Activated CD4-positive, alpha-beta T cell treated with anti-CD3 and anti-CD28 coated beads, Interleukin-2, Interleukin-6, amounts not matched to agents 100 ng/mL and 50 ng/mL, durations not matched to agents 16 hours and 8 hours (primary cell): ENCODE measurements at regions not wholly inside any gene's neighbourhood (a gene's known extent, or its start where the extent isn't known, plus 50 kb on each side); places are given as distances from the start of the nearest gene placed in this dataset.
A peak's percentile ranks its signal among the peaks of the same experiment; 100 is the strongest.
"Not testable (repeated sequence)": the region's sequence is repeated elsewhere in the genome, so short reads cannot be mapped to it uniquely, and the experiment has no call there.

Experiments used
- DNase-seq: peaks from one replicate; pipeline ENCODE4 v3.0.0-alpha.2; 2020

- DNase-seq = no peak
These were observed 782.2 kb upstream of the LCORL start for GRCh38 chr4:18803781-18804180.

DNA sequence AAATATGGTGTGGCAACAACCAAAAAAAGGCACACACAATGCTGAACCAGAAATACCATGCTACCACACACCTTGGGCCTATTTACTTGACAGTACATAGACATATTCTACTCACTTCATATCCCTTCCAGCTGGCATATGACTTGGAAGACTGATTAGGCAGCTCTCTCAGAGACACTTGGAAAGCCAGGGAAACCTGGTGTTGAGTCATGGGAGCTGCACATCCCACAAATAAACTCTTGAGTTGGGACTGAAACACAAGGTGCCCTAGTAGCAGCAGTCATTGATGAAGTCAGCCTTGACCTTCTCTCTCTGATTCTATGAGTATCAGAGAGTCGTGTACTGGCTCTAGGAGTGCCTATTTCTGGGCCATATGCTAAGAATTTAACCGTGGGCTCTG, 776.6 kb upstream of the LCORL start:
- no peak for DNase-seq

DNA sequence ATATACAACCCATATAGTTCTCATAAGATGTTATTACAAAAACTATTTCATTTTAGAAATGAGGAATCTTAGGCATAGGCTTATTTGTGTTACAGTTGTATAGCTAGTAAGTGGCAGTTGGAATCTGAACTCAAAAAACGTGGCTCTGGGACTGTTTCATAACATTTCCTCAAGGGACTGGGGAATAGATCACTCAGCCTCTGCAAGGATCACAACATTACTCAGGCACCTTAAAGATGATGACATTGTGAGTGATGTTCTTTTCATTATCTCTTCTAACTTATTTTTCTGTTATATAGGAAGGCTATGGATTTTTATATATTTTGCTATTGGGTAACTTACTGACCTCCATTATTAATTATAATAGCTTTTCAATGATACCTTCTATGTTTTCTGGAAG, 774.2 kb upstream of the LCORL start:
- no peak for DNase-seq

DNA sequence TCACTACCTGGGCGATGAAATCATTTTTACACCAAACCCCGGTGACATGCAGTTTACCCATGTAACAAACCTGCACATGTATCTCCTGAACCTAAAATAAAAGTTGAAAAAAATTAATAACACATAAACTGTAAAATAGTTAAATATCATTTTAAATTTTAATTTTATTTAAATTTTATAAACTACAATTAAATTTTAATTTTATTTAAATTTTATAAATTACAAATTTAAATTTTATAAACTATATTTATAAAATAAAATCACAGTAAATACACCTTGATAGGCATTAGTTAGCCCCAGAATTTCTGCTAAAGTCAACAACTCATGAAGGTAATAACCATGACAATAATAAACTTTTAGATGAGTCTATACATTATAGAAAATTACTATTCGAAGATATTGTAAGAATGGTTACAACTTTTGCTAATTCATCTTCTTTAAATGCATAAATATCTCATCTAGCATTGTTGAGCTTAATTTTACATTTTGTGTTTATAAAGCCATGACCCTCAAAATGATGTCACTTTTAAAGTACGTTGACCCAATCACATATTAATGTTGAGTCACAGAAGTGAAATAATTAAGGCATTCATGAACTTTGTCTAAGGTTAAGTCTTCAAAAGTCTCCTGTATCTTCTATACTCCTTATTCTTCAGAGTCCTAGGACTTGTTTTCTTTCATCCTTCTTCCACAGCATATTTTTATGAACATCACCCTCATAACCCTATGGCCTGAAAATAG, 755.8 kb upstream of the LCORL start:
- no peak for DNase-seq

- no peak for DNase-seq
These were observed 746.4 kb upstream of the LCORL start for GRCh38 chr4:18767921-18768320.

GRCh38 chr4:18756671-18757070, 735.1 kb upstream of the LCORL start:
- DNase-seq = no peak

DNA sequence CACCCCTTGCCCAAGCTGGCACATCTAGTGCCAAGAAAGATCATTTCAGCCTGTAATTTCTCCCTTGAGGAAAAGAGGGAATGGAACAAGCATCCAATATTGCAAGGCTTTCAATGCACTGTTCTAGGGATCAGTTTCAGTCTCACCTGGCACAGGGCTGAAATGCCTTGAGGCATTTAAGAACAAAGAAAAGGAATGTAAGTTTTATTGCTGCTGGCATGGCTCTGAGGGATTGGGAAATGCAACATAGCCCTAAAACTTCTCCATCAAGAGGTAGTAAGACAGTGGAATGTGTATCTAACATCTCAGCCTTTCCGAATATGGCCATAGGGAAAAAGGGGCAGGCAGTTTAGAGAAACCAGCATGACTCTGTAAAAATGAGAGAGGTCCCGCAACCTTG, 732.6 kb upstream of the LCORL start:
- no peak for DNase-seq

- DNase-seq = no peak
These were observed 729.5 kb upstream of the LCORL start for GRCh38 chr4:18751083-18751482.

- DNase-seq = no peak
These were observed 727.8 kb upstream of the LCORL start for GRCh38 chr4:18749391-18749790.

DNA sequence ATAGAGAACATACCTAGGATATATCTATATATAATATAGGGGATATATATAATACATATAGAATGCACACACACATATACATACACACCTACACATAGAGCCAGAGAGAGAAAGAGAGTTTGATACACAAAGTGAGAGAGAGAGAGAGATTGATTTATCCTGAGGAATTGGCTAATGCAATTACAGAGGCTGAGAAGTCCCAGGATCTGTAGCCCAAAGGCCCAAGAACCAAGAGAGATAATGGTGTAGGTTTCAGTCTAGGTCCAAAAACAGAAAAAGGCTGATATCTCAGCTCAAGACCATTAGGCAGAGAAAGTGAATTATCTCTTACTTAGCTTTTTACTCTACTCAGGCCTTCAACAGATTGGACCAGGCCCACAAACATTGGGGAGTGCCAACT, 715.0 kb upstream of the LCORL start:
- no peak for DNase-seq

- no peak for DNase-seq
These were observed 714.2 kb upstream of the LCORL start for GRCh38 chr4:18735740-18736268.

DNA sequence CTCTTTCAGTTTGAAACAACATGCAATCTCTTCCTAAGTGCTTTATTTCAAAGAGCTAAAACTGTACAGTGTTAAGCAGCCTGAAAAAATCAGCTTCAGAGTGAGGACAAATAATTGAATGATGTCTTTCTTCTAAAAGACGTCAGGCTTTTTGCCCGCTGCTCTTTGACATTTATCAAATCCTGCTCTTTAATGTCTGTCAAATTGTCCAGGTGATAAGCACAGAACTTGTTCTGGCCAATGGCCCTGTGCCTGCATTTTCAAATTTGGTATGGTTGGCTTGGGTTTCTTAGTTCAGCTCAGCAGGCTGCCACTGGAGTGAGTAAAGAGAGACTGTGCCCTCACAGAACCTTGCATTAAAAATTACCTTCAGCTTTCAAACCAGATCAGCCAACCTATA, 712.9 kb upstream of the LCORL start:
- DNase-seq = no peak

DNA sequence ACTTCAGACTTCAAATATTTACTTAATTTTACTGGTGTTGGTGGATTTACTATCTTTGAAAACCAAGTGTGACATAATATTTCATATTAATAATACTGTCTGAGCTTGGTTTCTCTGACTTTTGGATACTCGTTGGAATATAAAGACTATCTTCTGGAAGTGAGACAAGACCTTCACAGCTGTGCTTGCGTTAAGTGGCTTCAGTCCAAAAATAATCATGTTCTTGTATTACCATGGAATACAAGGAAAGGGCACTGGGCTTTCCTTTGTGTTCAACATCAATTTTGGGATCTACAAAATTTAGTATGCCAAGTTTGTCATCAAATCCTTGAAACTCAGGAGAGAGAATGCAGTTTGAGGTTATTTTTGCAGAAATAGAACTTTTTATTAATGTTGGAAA, 712.4 kb upstream of the LCORL start:
- DNase-seq = no peak

GRCh38 chr4:18722748-18723191, 701.2 kb upstream of the LCORL start:
- no peak for DNase-seq

- no peak for DNase-seq
These were observed 676.7 kb upstream of the LCORL start for GRCh38 chr4:18698119-18698883.

DNA sequence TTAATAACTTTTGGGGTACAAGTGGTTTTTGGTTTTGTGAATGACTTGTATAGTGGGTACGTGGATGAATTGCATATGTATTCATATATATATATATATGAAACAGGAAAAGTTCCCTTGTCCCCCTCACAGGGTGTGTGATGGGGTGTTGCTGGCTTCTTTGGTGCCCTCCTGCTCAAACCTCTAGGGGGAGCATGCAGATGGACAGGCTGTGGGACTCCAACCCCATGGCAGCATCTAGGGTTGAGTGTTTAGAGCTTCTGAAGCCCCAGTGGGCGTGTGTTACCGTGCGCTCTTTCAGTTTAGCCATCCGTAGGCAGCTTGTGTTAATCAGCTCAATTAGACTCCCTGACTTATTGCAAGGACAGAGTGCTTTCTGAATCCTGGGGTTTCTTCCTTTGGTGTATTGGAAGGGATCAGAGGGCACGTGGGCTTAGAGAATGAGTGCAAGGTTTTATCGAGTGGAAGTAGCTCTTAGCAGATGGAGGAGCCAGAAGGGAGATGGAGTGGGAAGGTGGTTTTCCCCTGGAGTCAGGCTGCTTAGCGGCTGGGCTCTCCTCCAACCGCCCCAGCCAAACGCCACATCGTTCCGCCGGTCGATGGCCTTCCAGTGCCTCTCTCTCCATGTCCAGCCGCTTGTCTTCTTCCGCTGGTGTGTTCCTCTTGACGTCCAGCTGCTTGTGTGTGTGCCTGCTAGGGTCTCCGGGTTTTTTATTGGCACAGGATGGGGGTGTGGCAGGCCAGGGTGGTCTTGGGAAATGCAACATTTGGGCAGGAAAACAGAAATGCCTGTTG, 674.4 kb upstream of the LCORL start:
- DNase-seq = peak; percentile 3

DNA sequence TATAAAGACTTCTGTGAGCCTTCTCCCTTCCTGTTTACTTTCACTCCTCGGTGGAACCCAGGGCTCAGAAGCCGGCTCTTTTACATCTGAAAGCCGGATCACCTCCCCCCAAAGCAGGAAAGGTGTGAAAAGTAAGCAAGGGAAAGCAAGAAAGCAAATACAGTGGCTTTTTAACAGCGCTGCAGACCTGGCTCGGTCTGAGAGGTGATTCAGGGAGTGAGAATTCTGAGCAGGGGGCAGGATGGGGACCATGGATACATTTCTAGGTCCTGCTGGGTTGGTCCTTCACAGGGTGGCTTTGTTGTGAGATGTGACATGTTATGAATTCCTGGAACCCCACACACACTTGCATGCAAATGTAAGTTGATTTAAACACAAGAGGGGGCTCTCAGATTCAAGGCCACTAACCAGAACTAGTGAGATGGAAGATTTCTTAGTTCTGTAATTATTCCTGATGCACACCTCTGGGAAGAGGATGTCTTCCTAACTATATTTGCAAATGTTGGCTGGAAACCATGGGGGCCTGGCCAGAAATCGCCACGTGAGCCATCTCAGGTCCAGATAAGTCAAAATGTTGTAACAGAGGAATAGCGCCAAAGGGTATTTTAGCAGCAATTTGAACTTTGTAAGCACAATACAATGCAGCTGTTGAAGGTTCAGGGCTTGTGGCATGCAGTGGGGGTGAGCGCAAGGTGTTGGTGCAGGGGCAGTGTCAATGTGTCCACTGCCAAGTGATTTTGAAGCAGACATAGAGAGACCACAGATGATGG, 670.1 kb upstream of the LCORL start:
- DNase-seq = no peak

DNA sequence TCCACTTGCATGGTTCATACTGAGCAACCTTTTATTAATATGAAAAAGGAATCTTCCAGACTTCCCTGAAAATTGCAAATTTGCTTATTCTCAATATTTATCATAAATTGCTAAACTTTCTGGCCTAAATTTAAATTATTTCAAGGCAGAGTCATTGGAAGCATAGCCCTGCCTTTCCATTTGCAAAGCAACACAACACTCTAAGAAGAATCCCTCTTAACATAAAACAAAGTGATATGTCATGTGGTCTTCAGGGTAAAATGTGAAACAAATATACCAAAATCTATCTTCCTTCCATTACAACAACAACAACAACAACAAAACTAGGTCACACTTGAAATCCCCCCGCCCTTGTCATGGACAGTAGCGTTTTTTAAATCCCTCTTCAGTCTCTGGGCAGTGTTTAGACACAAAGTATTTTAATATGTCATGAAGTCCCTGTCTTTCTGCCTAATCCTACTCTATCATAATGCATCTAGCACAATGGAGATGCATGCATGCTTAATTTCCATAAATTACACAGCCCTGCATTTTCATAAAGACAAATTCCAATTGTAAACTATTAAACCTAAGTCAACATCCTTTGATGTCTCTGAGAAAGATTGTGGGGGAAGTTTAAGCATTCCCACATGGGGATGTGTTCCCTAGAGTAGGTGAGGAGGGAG, 668.9 kb upstream of the LCORL start:
- DNase-seq = no peak

GRCh38 chr4:18689308-18690115, 668.0 kb upstream of the LCORL start:
- DNase-seq = peak; percentile 54

DNA sequence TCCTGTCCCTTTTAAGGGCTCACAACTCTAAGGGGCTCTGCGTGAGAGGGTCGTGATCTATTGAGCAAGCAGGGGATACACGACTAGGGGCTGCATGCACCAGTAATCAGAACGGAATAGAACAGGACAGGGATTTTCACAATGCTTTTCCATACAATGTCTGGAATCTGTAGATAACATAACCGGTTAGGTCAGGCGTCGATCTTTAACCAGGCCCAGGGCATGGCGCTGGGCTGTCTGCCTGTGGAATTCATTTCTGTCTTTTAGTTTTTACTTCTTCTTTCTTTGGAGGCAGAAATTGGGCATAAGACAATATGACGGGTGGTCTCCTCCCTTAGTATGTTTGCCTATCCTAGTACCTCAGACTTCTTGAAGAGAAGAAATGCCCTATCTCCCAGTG, 666.8 kb upstream of the LCORL start:
- not testable (repeated sequence) for DNase-seq
